Caco-2 (cell line): ENCODE measurements at regions not wholly inside any gene's neighbourhood (a gene's known extent, or its start where the extent isn't known, plus 50 kb on each side); places are given as distances from the start of the nearest gene placed in this dataset.

Experiments used
- BruUV-seq: library from RNA; stranded (reverse); fragments of 400-500 nt; replicated peaks from 2 replicates; lab custom pipeline; 2021; lab: Mats Ljungman, UMichigan
- CTCF ChIA-PET: fragments of 300-600 bp; sonication (Branson Sonifier 250); formaldehyde crosslinking; loops from one replicate; lab custom pipeline; 2022; ENCODE audit warnings: antibody characterized with exemption; lab: Charles Lee
- POLR2A ChIA-PET: fragments of 300-600 bp; sonication (Branson Sonifier 250); formaldehyde crosslinking; loops from one replicate; lab custom pipeline; 2022; ENCODE audit warnings: antibody characterized with exemption; lab: Charles Lee
- DNase-seq, 2 experiments: peaks; one replicate each; pipeline versions ENCODE4 v3.0.0 to v3.0.0-alpha.2; 2020 to 2022
- H3K27me3 ChIP-seq: replicated peaks from 2 replicates; pipeline ENCODE4 v1.6.0; 2011; ENCODE audit warnings: low read length; ENCODE audit not compliant: control insufficient read depth, insufficient read depth
- H3K36me3 ChIP-seq: 2 replicates; pipeline ENCODE4 v1.5.1; 2011; ENCODE audit warnings: low read length; ENCODE audit not compliant: control insufficient read depth, insufficient read depth
- H3K4me1 ChIP-seq: fragments of 250-450 bp; sonication (Bioruptor Pico); 2 replicates; pipeline ENCODE4 v1.5.1; 2020; ENCODE audit warnings: mild to moderate bottlenecking
- H3K4me3 ChIP-seq: 2 replicates; pipeline ENCODE4 v1.5.1; 2011; ENCODE audit warnings: low read depth, mild to moderate bottlenecking, control low read depth, low read length
- H3K9me3 ChIP-seq: fragments of 250-450 bp; sonication (Bioruptor Pico); 2 replicates; pipeline ENCODE4 v1.5.1; 2020; ENCODE audit warnings: mild to moderate bottlenecking, moderate library complexity
- H3K27ac Mint-ChIP-seq: one replicate; pipeline ENCODE4 v1.8.0; 2022; ENCODE audit warnings: mixed read lengths; ENCODE audit not compliant: unreplicated experiment
- H3K27me3 Mint-ChIP-seq: one replicate; pipeline ENCODE4 v1.8.0; 2022; ENCODE audit warnings: mixed read lengths; ENCODE audit not compliant: insufficient read depth, unreplicated experiment
- H3K36me3 Mint-ChIP-seq: one replicate; pipeline ENCODE4 v1.8.0; 2022; ENCODE audit warnings: mild to moderate bottlenecking, mixed read lengths; ENCODE audit not compliant: insufficient read depth, unreplicated experiment
- H3K4me1 Mint-ChIP-seq: one replicate; pipeline ENCODE4 v1.8.0; 2022; ENCODE audit warnings: low read depth, mixed read lengths; ENCODE audit not compliant: unreplicated experiment
- H3K4me3 Mint-ChIP-seq: one replicate; pipeline ENCODE4 v1.8.0; 2022; ENCODE audit warnings: mild to moderate bottlenecking, moderate library complexity, mixed read lengths; ENCODE audit not compliant: unreplicated experiment
- H3K9me3 Mint-ChIP-seq: one replicate; pipeline ENCODE4 v1.8.0; 2022; ENCODE audit warnings: mixed read lengths; ENCODE audit not compliant: unreplicated experiment
- CTCF ChIP-seq, 2 experiments: fragments of 200-600 bp in 1 of 2; IDR thresholded peaks; 1 replicate in 1 of 2; 2 replicates in 1 of 2; pipeline versions ENCODE4 v1.5.1 to v1.8.0; 2011 to 2022; ENCODE audit warnings: antibody characterized with exemption in 1 of 2, control low read depth in 1 of 2, inconsistent platforms in 1 of 2, low read depth in 1 of 2, low read length in 1 of 2, mild to moderate bottlenecking in 1 of 2, moderate library complexity in 1 of 2; ENCODE audit not compliant: insufficient read depth in 1 of 2, severe bottlenecking in 1 of 2, unreplicated experiment in 1 of 2
- intact Hi-C: fragments of 100-400 bp; cut with micrococcal nuclease; formaldehyde crosslinking; loops from one replicate; pipeline ENCODE4 v1.10.0; 2022; ENCODE audit not compliant: unreplicated experiment

GRCh38 chr3:13199899-13200451 lies 126.7 kb upstream of the IQSEC1 start:
- peaks cover 28% of the 10 kb centered on the region for H3K27me3 Mint-ChIP-seq
- Histone ChIP-seq H3K4me3 (no peak overlapping the region), H3K4me1 (no peaks in the 10 kb centered on the region), H3K27me3 (no peaks in the 10 kb centered on the region; the same call in 1 of the 2 replicates), H3K36me3 (no peaks in the 10 kb centered on the region), H3K9me3 (no peaks in the 10 kb centered on the region)
- no peak for TF ChIP-seq CTCF (IDR thresholded peaks at IDR 0.05; ENCODE audit: insufficient read depth in 1 of 2, low read depth in 1 of 2, low read length in 1 of 2, severe bottlenecking in 1 of 2, unreplicated experiment in 1 of 2)
- no TSS peak for BruUV-seq
- H3K4me1 Mint-ChIP-seq = no peaks in the 10 kb centered on the region
- CTCF ChIA-PET = no interaction called here
- no peaks in the 10 kb centered on the region for H3K9me3 Mint-ChIP-seq
- H3K4me3 Mint-ChIP-seq = no peak overlapping the region
- H3K36me3 Mint-ChIP-seq = no peaks in the 10 kb centered on the region
- POLR2A ChIA-PET = no interaction called here
- H3K27ac Mint-ChIP-seq = no peak overlapping the region
- intact Hi-C loops = no loop called here
- no peak for DNase-seq

- POLR2A ChIA-PET = no interaction called here
- intact Hi-C loops = no loop called here
These were observed 126.0 kb upstream of the IQSEC1 start for GRCh38 chr3:13199006-13199776.

More at GRCh38 chr3:13199006-13199776, 126.0 kb upstream of the IQSEC1 start:
- Histone ChIP-seq H3K36me3 (no peaks in the 10 kb centered on the region), H3K9me3 (no peaks in the 10 kb centered on the region), H3K27me3 (no peaks in the 10 kb centered on the region; the same call in 1 of the 2 replicates), H3K4me1 (no peaks in the 10 kb centered on the region), H3K4me3 (no peak overlapping the region)
- no peak for DNase-seq
- Mint-ChIP-seq H3K27ac (no peak overlapping the region), H3K36me3 (no peaks in the 10 kb centered on the region), H3K4me1 (no peaks in the 10 kb centered on the region), H3K9me3 (no peaks in the 10 kb centered on the region), H3K4me3 (no peak overlapping the region), H3K27me3 (peaks cover 27% of the 10 kb centered on the region)
- CTCF ChIA-PET = interaction anchor here (1.0 kb wide), 1 partner anchor 107 kb away, joined by 3 read pairs; no protein-coding TSS in a partner anchor
- no peak for TF ChIP-seq CTCF (IDR thresholded peaks at IDR 0.05; ENCODE audit: insufficient read depth in 1 of 2, low read depth in 1 of 2, low read length in 1 of 2, severe bottlenecking in 1 of 2, unreplicated experiment in 1 of 2)
- BruUV-seq = no TSS peak
